A549 (cell line): ENCODE measurements at regions not wholly inside any gene's neighbourhood (a gene's known extent, or its start where the extent isn't known, plus 50 kb on each side); places are given as distances from the start of the nearest gene placed in this dataset.

Experiments
- CHD2 ChIP-seq: fragments of 150-350 bp; IDR thresholded peaks from 2 replicates; pipeline ENCODE4 v1.6.1; 2014; ENCODE audit warnings: low read length; ENCODE audit not compliant: partially characterized antibody
- CTCF ChIP-seq: fragments of >200 bp; sonication (Bioruptor Twin); formaldehyde crosslinking; IDR thresholded peaks from 3 replicates; pipeline ENCODE4 v1.5.1; 2016
- EHF ChIP-seq: fragments of 250-450 bp; sonication (Bioruptor Pico); IDR thresholded peaks from 2 replicates; pipeline ENCODE4 v1.5.0; 2020; ENCODE audit warnings: mild to moderate bottlenecking
- GATA3 ChIP-seq: IDR thresholded peaks from 2 replicates; pipeline ENCODE4 v1.6.1; 2012; ENCODE audit warnings: borderline replicate concordance
- JUNB ChIP-seq: fragments of >200 bp; sonication (Bioruptor Twin); formaldehyde crosslinking; IDR thresholded peaks from 2 replicates; pipeline ENCODE4 v1.6.1; 2016
- KDM5A ChIP-seq: fragments of 200-600 bp; sonication (generic); IDR thresholded peaks from 2 replicates; pipeline ENCODE4 v1.6.1; 2016; ENCODE audit warnings: antibody characterized with exemption, mild to moderate bottlenecking
- MAZ ChIP-seq: fragments of 150-350 bp; IDR thresholded peaks from 2 replicates; pipeline ENCODE4 v1.6.1; 2014; ENCODE audit warnings: antibody characterized with exemption, low read depth, low read length, borderline replicate concordance
- NR3C1 ChIP-seq: fragments of >200 bp; sonication (Bioruptor Twin); formaldehyde crosslinking; IDR thresholded peaks from 3 replicates; pipeline ENCODE4 v1.6.1; 2017
- PHF8 ChIP-seq: fragments of 200-600 bp; sonication (generic); IDR thresholded peaks from 2 replicates; pipeline ENCODE4 v1.6.1; 2016; ENCODE audit warnings: low read depth, mild to moderate bottlenecking, antibody characterized with exemption, moderate library complexity, borderline replicate concordance
- POLR2A ChIP-seq: IDR thresholded peaks from 2 replicates; pipeline ENCODE4 v1.6.1; 2012; ENCODE audit warnings: mild to moderate bottlenecking, low read length
- RAD21 ChIP-seq, 2 experiments: fragments of >200 bp in 1 of 2; sonication (Bioruptor Twin) in 1 of 2; formaldehyde crosslinking in 1 of 2; IDR thresholded peaks in 1 of 2; conservative IDR thresholded peaks in 1 of 2; 2 replicates in 1 of 2; 3 replicates in 1 of 2; pipeline ENCODE4 v1.6.1; 2012 to 2018; ENCODE audit warnings: inconsistent platforms in 1 of 2
- REST ChIP-seq: fragments of 200-600 bp; sonication (generic); IDR thresholded peaks from 2 replicates; pipeline ENCODE4 v1.6.1; 2016; ENCODE audit warnings: antibody characterized with exemption, mild to moderate bottlenecking, moderate library complexity
- RNF2 ChIP-seq: fragments of 200-600 bp; sonication (generic); IDR thresholded peaks from 2 replicates; pipeline ENCODE4 v1.6.1; 2016; ENCODE audit warnings: low read depth, mild to moderate bottlenecking, antibody characterized with exemption, moderate library complexity, borderline replicate concordance

GRCh38 chr14:55747186-55747585, 167.2 kb downstream of the KTN1 start:
- TF ChIP-seq CTCF = no peak
- TF ChIP-seq POLR2A = no peak
- TF ChIP-seq JUNB = no peak
- TF ChIP-seq NR3C1 = no peak
- TF ChIP-seq RNF2 = no peak
- TF ChIP-seq REST = no peak
- no peak for TF ChIP-seq MAZ
- TF ChIP-seq EHF (CRISPR knock-in tag) = no peak
- TF ChIP-seq PHF8 = no peak
- no peak for TF ChIP-seq GATA3
- TF ChIP-seq KDM5A = no peak
- no peak for TF ChIP-seq CHD2
- no peak for TF ChIP-seq RAD21 (conservative IDR thresholded peaks at IDR 0.05 in 1 of 2, IDR thresholded peaks at IDR 0.05 in 1 of 2)
